RPMI8226 (cell line): ENCODE measurements at regions not wholly inside any gene's neighbourhood (a gene's known extent, or its start where the extent isn't known, plus 50 kb on each side); places are given as distances from the start of the nearest gene placed in this dataset.
"Not testable (repeated sequence)": the region's sequence is repeated elsewhere in the genome, so short reads cannot be mapped to it uniquely, and the experiment has no call there.

ENCODE experiments used
- DNase-seq: peaks from one replicate; pipeline ENCODE4 v3.0.0-alpha.2; 2015

- DNase-seq = not testable (repeated sequence)
Observed at GRCh38 chr1:47604869-47605268, 167.0 kb downstream of the FOXD2 start.

- no peak for DNase-seq
Observed at GRCh38 chr1:47608296-47608875, 170.5 kb downstream of the FOXD2 start.

GRCh38 chr1:47611992-47612391 is 174.1 kb downstream of the FOXD2 start:
- no peak for DNase-seq

GRCh38 chr1:47612819-47613218 is 175.0 kb downstream of the FOXD2 start:
- no peak for DNase-seq

- DNase-seq = no peak
Observed at GRCh38 chr1:47616036-47616435, 178.2 kb downstream of the FOXD2 start.

- no peak for DNase-seq
Observed at GRCh38 chr1:47616906-47617305, 179.1 kb downstream of the FOXD2 start.

GRCh38 chr1:47617381-47618221 is 179.8 kb downstream of the FOXD2 start:
- no peak for DNase-seq

GRCh38 chr1:47618222-47618720 is 180.4 kb downstream of the FOXD2 start:
- DNase-seq = no peak

GRCh38 chr1:47618830-47619229 is 181.0 kb downstream of the FOXD2 start:
- DNase-seq = no peak

GRCh38 chr1:47621483-47621882 is 183.6 kb downstream of the FOXD2 start:
- no peak for DNase-seq

- no peak for DNase-seq
Observed at GRCh38 chr1:47621977-47622376, 184.1 kb downstream of the FOXD2 start.

GRCh38 chr1:47622776-47623556 is 185.1 kb downstream of the FOXD2 start:
- DNase-seq = no peak

GRCh38 chr1:47623557-47623940 is 185.7 kb downstream of the FOXD2 start:
- DNase-seq = no peak

GRCh38 chr1:47624531-47624930 is 186.7 kb downstream of the FOXD2 start:
- DNase-seq = peak; percentile 30

- no peak for DNase-seq
Observed at GRCh38 chr1:47627016-47627415, 189.2 kb downstream of the FOXD2 start.

- DNase-seq = no peak
Observed at GRCh38 chr1:47627471-47628370, 189.9 kb downstream of the FOXD2 start.

GRCh38 chr1:47629201-47629600 is 191.4 kb downstream of the FOXD2 start:
- no peak for DNase-seq

- no peak for DNase-seq
Observed at GRCh38 chr1:47630346-47630745, 192.5 kb downstream of the FOXD2 start.

GRCh38 chr1:47631411-47631995 is 193.7 kb downstream of the FOXD2 start:
- DNase-seq = no peak

GRCh38 chr1:47635111-47635510 is 197.3 kb downstream of the FOXD2 start:
- DNase-seq = no peak

- DNase-seq = no peak
Observed at GRCh38 chr1:47635597-47635996, 197.8 kb downstream of the FOXD2 start.

GRCh38 chr1:47637111-47637685 is 199.4 kb downstream of the FOXD2 start:
- DNase-seq = no peak
